Posterior cingulate gyrus (tissue), 11 donors: ENCODE measurements at regions not wholly inside any gene's neighbourhood (a gene's known extent, or its start where the extent isn't known, plus 50 kb on each side); places are given as distances from the start of the nearest gene placed in this dataset.
A peak's percentile ranks its signal among the peaks of the same experiment; 100 is the strongest.

Experiments used
- DNase-seq, 10 donors: peaks; one replicate each; pipeline versions ENCODE4 v3.0.0 to v3.0.0-alpha.2; 2020 to 2021; ENCODE audit warnings: mixed read lengths in 3 of 10
- intact Hi-C: fragments of 100-400 bp; cut with DNase I; formaldehyde crosslinking; loops from one replicate; pipeline ENCODE4 v1.15.1; 2023

DNA sequence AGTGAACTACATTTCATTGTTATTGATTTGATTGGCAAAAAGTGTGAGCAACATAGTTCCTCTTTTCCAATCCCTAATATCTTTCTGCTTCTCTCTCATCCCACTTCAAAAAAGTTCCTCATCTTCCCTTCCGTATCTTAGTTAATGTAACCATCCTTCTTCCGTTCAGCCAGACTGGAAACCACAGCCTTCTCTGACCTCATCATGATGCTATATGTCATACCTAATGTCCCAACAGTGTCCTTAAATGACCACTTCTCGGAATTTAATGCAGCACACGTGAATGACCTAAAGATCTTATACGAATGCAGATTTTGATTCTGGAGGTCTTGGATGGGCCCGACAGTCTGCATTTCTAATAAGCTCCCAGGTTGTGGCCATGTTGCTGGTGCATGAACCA, 320.3 kb upstream of the SATB1 start:
- no peak for DNase-seq
- intact Hi-C loops: no loop called here

DNA sequence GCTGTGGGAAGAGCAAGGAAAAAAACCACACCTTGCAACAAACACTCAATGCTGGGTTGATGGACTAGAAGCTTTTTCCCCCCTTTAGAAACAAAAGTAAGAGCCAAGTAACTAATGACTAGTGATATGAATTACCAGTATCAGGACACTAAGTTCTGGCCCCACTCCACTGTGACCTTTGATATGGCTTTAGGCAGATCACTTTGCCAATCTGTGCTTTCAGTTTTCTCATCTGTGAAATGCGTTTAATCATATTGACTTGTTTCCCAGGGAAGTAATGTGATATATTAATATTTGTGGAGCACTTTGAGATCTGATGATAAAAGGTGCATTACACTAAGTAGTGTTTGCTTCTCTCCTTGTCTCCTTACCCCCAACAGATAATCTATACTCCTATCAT, 319.3 kb upstream of the SATB1 start:
- intact Hi-C loops: no loop called here
- no peak for DNase-seq

DNA sequence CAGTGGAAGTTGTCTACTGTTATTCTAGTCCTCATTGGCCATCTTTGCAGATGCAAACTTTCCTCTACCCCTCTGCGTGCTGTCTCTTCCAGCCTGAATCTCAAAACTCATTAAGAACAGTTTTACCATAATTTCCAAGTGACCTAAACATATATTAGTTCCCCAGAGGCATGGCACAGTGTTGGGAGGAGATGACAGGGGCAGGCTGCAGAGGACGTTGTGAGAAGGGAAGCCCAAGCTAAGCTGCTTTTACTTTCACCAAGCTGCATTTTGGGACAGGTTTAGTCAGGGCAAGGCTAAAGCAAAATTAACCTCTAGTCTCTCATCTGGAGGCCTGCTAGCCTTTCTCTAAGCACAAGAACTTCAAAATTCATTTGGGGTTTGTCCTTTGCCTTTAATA, 318.6 kb upstream of the SATB1 start:
- intact Hi-C loops: no loop called here
- DNase-seq: no peak

DNA sequence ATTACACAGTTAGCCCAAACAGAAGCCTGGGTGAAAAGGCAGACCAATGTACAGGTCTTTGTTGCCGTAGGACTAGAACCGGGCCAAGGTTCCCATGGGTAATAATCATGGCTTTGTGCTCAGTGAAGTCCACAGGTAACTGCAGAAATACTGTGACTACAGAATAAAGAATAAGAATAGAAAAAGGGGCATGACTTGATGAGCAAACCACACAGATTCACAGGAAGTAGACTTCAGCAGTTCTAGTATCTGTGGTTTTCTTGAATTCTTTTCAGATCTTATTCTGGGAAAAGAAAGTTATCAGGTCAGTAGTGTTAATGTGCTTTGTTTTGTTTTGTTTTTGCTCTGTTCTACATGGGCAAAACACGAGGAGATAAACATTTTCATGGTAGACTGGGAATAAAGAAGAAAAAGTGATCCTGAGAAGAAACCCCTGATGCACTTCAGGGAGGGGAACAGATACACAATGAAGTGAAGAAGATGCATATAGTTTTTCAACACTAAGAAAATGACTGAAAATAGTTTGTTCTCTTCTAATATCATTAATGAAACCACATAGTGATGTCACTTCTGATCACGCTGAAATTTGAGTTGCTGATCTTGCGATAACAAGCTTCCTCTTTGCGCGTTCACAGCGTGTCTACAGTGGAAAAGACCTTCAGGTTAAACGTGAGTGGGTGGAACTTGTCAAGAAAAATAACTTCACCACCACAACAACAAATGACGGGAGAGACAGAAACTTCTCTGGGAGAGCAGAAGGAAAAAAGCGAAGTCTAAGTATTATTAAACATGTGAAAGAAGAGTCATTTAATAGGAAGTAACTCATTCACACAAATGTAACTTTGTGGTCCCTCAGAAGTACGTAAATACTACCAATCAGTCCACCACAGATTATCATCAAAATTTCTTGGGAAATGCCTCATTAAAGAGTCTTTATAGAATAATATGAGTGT, 315.8 kb upstream of the SATB1 start:
- no peak for DNase-seq
- intact Hi-C loops: no loop called here

DNA sequence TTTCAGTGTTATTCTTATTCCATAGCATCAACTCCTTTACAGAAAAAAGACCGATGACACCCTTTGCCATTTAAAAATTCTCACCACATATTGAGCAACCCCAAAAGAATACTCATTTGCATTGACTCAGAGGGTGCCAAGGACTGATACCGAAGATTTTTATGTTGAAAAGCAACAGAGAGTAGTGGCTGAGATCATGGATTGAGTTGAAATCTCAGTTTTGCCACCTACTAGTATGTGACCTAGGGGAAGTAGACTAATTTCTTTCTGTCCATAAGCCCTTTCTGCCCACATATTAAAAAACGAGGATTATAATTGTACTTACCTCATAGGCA, 313.9 kb upstream of the SATB1 start:
- intact Hi-C loops: no loop called here
- DNase-seq: no peak

DNA sequence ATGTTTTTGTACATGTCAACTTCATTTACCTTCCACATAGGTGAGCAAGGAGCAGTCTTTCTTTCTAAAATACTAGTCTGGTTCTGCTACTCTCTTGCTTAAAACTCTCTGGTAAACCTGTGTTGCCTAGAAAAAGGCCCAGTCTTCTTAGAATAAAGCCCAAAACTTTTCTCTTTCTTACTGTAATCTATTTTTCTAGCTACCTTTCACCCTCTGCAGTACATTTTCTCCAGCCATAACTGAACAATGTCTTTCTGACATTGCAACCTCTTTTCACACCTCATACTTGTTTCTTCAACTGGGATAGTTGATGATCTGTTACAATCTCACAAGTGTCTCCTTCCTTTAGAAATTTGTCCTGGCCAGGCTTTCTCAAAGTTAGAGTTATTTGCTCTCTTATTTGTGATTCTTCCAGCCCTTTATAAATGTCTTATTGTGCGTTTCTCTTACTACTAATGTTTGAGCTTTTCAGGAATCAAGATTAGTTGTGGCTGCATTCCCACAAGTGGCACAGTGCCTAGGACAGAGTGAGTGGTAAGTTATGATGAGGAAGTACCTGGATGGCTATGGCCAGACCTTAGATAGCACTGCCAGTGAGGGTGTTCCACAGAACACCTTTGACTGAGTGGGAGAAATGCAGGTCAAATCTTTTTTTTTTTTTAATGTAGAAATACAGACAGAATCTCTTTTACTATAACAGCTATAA, 313.4 kb upstream of the SATB1 start:
- no peak for DNase-seq
- intact Hi-C loops: no loop called here

DNA sequence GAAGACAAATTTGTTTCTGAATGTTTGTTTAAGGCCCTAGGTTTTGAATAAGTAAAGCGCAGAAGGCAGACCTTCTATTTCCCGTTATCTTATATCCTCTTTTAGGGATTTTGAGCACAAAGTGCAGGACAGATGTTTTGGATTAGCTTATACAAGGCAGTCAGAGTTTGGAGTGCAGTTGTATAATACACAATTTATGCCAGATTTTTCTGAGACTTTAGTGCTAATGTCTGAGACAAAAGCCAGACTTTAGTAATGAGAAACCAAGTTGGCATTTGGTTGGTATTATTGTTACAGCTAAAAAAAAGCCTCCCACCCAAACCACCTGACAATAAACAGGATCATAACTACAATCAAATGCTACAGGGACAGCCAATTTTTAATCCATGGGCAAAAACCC, 309.9 kb upstream of the SATB1 start:
- DNase-seq: no peak
- intact Hi-C loops: no loop called here

DNA sequence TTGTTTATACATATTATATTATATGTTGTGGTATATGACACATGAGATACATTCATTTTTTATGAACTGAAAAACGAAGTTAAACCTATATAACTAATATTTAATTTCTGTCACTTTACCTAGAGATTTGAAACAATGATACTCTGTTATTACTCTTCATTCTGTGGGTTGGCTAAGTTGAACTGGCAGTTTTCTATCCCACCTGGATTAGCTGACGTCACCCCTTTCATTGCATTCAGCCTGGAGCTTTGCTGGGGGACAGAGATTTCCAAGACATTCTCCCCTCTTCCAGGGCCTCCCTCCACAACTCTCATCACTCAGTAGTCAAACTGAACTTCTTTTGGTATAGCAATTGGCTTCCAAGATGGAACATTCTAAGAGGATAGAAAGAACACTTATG, 309.2 kb upstream of the SATB1 start:
- intact Hi-C loops: no loop called here
- DNase-seq: no peak

DNA sequence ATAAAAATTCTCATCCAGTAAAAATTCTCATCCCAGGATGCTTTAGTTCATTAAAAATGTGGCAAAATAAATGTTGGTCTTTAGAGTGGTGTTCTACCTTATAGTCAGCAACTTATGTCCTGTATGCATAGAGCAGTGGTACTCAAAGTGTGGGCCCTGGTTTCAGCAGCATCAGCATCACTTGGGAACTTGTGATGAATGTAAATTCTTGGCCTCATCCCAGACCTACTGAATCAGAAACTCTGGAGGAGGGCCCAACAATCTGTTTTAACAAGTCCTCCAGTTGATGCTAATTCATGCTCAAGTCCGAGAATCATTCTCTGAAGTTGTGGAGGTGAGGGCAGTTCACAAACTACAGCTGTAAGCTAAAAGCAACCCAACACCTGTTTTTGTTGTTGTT, 307.3 kb upstream of the SATB1 start:
- intact Hi-C loops: no loop called here

DNA sequence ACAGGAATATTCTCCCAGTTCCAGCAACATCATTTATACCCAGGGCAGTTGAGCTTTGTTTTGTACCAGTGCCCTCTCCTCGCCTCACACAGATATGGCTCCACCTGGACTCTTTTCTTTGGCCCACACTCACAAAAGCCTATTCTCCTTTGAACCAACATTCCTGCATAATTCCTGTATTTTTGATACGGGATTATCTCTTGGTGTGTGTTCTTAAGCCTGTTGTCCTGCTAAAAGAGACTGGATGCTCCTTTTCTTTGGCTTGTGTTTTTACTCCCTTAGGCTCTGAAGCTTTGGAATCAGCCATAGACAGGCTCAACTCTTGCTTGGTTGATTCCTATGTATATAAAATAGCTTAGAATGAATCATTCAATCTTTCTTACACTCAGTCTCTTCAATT, 305.4 kb upstream of the SATB1 start:
- intact Hi-C loops: no loop called here
- DNase-seq: no peak

More for the DNA sequence above, 307.3 kb upstream of the SATB1 start:
- DNase-seq: peak in 2 of 10 donors; percentile 59 to 62

DNA sequence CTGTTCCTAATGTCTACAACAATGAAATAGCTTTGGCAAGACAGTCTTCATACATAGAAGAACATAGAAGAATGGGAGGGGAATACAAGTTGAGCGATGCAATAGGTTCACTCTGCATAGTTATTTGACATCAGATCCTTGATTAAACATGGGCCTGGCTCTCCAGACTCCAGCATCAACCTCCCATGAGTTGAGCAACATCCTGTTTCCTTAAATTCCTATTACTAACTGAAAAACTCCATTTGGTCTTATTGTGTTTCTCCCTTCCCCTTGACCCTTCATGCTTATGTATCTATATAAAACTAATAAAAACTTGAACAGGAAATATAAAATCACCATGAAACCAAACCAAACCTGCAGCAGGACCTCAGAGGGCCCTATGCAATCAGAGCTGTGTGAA, 304.5 kb upstream of the SATB1 start:
- DNase-seq: no peak
- intact Hi-C loops: no loop called here

DNA sequence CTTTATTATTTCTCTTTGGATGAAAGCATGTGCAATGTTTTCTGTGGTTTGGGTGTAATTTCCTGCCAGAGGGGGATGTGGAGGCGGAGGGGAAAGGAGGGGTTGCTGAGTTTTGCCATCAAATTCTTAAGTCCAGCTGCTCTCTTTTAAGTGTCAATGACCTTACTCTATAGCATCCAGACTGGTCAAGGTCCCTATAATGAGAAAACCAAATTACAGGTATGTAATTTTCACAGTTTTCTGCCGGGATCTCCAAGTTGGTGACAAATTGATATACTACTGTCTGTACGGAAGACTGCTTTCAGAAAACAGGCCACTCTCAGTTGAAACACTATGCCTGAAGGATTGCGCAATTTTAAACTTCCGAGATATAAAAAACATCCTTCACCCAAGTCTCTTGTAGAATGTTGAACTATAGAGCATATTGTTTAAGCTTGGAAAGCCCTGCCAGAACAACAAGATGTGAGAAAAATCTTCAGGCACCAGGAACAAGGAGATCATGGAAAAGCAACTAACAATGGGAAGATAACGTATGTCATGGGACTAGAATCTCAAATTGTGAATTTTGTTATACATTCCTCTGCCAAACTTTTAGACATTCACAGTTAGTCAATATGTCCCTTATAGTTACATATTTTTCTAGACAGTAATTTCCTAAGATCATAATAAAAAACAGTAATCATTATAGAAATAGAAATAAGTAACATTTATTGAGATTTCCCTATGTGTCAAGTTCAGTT, 300.7 kb upstream of the SATB1 start:
- DNase-seq: no peak
- intact Hi-C loops: no loop called here

DNA sequence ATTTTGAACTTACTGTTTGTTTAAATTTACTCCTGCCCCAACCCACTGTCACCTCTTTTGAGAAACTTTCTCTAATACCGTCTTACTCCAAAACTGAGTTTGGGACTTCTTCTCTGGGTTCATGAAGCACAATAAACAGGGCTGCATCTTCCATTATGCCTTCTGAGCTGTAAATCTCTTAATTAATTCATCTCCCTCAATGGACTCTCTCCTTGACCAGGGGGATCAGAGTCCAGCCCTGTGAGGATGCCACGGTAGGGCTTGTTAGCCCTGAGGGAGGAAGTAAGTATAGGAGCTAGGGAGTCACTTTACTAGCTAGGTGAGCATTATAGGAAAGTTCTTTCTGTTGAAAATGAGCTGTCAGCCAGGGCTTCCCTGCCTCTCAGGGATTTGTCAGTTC, 299.3 kb upstream of the SATB1 start:
- DNase-seq: no peak
- intact Hi-C loops: no loop called here

DNA sequence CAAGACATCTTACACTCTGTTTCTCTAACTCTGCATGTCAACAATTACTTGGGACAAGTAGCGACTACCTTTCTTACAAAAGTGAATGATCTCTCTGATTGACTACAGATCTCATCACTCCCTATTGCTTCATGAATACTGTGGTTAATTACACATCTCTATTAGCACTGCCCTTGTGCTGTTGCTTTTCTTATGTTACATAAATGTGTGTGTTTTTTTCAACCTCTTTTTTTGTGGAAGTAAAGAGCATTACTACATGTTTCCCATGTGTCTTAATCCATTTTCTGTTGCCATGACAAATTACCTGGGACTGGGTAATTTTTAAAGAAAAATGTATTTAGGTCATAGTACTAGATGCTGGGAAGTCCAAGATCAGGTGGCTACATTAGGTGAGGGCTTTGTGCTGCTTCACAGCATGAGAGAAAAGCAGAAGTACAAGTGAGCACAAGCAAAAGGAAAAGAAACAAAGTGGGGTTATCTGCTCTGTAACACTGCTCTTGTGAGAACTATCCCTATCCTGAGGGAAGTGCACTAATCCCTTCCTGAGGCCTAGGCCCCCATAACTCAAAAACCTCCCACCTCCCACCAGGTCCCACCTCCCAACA, 298.2 kb upstream of the SATB1 start:
- intact Hi-C loops: no loop called here
- DNase-seq: no peak

DNA sequence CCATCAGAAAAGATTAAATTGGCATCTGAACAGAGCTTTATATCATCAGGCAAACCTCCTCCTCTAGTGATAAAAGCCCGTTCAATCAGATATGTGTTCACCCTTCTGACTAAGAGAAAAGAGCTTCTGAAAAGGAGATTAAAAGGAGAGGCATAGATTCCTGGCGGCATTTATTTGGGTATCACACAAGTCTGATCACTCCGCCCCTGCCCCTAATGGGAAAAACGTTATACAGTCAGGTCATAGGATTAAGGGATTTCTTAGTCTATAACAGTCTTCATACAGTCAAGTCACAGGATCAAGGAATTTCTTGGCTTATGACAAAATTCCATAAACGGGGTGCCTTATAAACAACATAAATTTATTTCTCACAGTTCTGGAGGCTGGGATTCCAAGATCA, 295.4 kb upstream of the SATB1 start:
- intact Hi-C loops: no loop called here
- no peak for DNase-seq

DNA sequence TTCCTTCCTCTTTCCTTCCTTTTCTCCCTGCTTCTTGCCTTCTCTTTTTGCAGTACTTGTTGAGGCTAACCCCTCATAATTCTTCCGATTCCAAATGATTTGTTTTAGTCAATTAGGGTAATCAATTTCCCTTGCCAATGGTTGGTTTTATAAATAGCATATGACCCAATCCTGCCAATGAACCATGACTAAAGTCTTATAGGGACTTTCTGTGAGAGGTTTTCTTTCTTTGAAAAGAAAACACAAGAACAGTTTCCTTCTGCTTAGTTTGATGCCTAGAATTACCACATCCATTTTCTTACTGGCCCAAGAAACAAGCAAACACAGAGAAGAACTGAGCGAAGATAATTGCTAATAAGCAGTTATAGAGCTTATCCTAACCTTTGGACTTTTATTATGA, 292.5 kb upstream of the SATB1 start:
- DNase-seq: no peak
- intact Hi-C loops: no loop called here

DNA sequence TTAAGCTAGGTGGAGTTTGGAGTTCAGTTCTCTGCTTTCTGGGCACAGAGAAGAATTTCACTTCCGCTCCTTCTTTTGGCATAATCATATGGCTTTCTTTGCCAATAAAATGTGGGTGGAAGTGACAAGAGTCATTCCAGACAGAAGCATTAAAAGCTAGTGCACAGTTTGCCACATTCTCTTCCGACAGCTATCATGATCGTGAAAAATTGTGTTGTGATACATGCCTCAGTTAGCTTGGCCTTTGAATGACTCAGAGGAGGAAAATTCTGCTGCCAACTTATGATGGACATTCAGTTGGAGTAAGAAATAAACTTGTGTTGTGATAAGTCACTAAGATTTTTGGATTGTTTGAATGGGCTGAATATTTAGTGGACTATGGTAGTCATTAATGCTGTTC, 291.7 kb upstream of the SATB1 start:
- intact Hi-C loops: no loop called here
- DNase-seq: no peak

DNA sequence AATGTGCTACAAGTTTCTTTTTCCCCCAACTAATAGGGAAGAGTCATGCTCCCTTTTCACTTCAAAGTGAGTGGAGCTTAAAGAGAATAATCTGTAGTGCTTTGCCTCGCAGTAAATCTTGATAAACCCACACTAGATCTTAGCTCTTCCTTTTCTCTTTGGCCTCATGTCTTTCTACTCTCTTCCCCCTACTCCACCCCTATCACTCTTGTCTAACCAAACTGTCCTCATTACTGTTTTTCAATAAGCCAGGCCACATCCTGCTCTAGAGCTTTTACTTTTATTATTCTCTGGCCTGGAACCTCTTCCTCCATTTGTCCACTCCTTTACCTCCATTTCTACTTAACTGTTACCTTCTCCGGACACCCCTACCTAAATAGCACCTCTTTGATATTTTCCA, 291.0 kb upstream of the SATB1 start:
- DNase-seq: no peak
- intact Hi-C loops: no loop called here

DNA sequence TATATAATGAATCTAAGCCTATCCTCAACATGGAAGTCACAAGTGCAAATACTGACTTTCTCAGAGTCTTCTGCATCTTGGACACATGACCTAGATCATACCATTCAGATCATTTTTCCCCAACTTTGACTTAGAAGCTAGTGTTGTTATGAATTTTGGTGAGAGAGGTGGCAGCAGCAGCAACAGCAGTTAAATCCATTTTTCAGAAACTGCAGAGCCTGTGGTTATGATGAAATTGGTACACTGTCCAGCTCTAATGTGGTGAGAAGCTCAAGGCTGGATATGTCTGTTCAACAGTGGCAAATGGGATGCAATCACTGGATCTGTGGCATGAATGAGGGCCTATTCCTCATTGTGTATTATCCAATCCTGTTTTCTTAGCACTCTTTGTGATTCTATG, 290.1 kb upstream of the SATB1 start:
- intact Hi-C loops: no loop called here
- no peak for DNase-seq

DNA sequence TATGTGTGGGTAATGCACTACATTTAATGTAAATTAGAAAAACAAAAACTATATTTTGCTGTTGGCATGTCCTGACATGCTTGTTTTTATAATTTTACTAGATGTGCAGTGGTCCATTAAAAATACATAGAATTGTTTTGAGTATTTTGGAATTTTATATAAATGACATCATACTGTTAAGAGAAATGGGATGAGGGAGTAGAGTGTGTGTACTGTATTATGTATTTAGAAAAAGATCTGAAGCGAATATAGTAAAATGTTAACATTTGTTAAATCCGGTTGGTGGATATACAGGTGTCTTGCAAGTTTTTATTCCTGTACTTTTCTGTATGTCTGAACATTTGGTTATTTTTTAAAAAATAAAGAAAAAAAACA, 288.4 kb upstream of the SATB1 start:
- DNase-seq: no peak
- intact Hi-C loops: no loop called here
